DND-41 (cell line): ENCODE measurements at regions not wholly inside any gene's neighbourhood (a gene's known extent, or its start where the extent isn't known, plus 50 kb on each side); places are given as distances from the start of the nearest gene placed in this dataset.

Source experiments
- ATAC-seq: fragments of 200-7000 bp; cut with Tn5 transposase; 3 replicates; pipeline ENCODE4 v1.9.1; 2021; ENCODE audit warnings: low read depth; ENCODE audit not compliant: insufficient read depth
- DNase-seq: peaks from one replicate; pipeline ENCODE4 v3.0.0-alpha.2; 2020
- H2AFZ ChIP-seq: 2 replicates; pipeline ENCODE4 v1.6.0; 2012; ENCODE audit warnings: low read depth, low read length
- H3K27ac ChIP-seq: 2 replicates; pipeline ENCODE4 v1.5.1; 2012; ENCODE audit warnings: low read length, inconsistent platforms
- H3K27me3 ChIP-seq: fragments of 200-600 bp; sonication (generic); 2 replicates; pipeline ENCODE4 v1.6.0; 2012; ENCODE audit warnings: low read length, mild to moderate bottlenecking, inconsistent platforms; ENCODE audit not compliant: insufficient read depth, poor library complexity
- H3K36me3 ChIP-seq: 2 replicates; pipeline ENCODE4 v1.5.1; 2012; ENCODE audit warnings: low read length, inconsistent platforms; ENCODE audit not compliant: insufficient read depth
- H3K4me1 ChIP-seq: 2 replicates; pipeline ENCODE4 v1.5.1; 2012; ENCODE audit warnings: mild to moderate bottlenecking, low read length; ENCODE audit not compliant: insufficient read depth
- H3K4me2 ChIP-seq: 2 replicates; pipeline ENCODE4 v1.6.0; 2012; ENCODE audit warnings: mild to moderate bottlenecking, moderate library complexity, low read length, inconsistent platforms; ENCODE audit not compliant: insufficient read depth
- H3K4me3 ChIP-seq, 2 experiments: fragments of 200-600 bp in 1 of 2; shearing (Covaris generic) in 1 of 2; 2 replicates each; pipeline ENCODE4 v1.5.1; 2012 to 2016; ENCODE audit warnings: inconsistent platforms in 2 of 2, low read length in 2 of 2, mild to moderate bottlenecking in 2 of 2, low read depth in 1 of 2, moderate library complexity in 1 of 2
- H3K79me2 ChIP-seq: 2 replicates; pipeline ENCODE4 v1.6.0; 2012; ENCODE audit warnings: low read length, inconsistent platforms; ENCODE audit not compliant: insufficient read depth
- H3K9ac ChIP-seq: 2 replicates; pipeline ENCODE4 v1.6.0; 2012; ENCODE audit warnings: low read depth, mild to moderate bottlenecking, inconsistent platforms, low read length, moderate library complexity
- H3K9me3 ChIP-seq: 2 replicates; pipeline ENCODE4 v1.5.1; 2012; ENCODE audit warnings: low read length, moderate library complexity, mild to moderate bottlenecking, inconsistent platforms; ENCODE audit not compliant: insufficient read depth, severe bottlenecking
- H4K20me1 ChIP-seq: 2 replicates; pipeline ENCODE4 v1.6.0; 2012; ENCODE audit warnings: low read length; ENCODE audit not compliant: insufficient read depth
- CTCF ChIP-seq: IDR thresholded peaks from 2 replicates; pipeline ENCODE4 v1.5.1; 2012; ENCODE audit warnings: borderline replicate concordance, low read length, moderate library complexity, mild to moderate bottlenecking; ENCODE audit not compliant: poor library complexity, severe bottlenecking; ENCODE audit errors: extremely low read depth
- EZH2 ChIP-seq: IDR thresholded peaks from 3 replicates; pipeline ENCODE4 v1.6.1; 2012; ENCODE audit warnings: borderline replicate concordance, low read depth, mild to moderate bottlenecking, moderate library complexity, low read length, inconsistent platforms; ENCODE audit not compliant: severe bottlenecking

- H3K9ac ChIP-seq = no peak overlapping the region
- H2AFZ ChIP-seq = no peak overlapping the region
- no peak overlapping the region for H3K4me3 ChIP-seq
- H3K79me2 ChIP-seq = no peaks in the 10 kb centered on the region
- TF ChIP-seq CTCF = no peak
- TF ChIP-seq EZH2 = no peak
- H3K27me3 ChIP-seq = no peaks in the 10 kb centered on the region
- H3K36me3 ChIP-seq = no peaks in the 10 kb centered on the region
- DNase-seq (no peak), ATAC-seq (no peak)
- H4K20me1 ChIP-seq = no peaks in the 10 kb centered on the region
- no peak overlapping the region for H3K27ac ChIP-seq
- H3K4me2 ChIP-seq = no peak overlapping the region
- no peaks in the 10 kb centered on the region for H3K4me1 ChIP-seq
- H3K9me3 ChIP-seq = no peaks in the 10 kb centered on the region
These were observed 756.1 kb upstream of the MIR17HG start for GRCh38 chr13:90591260-90591926.

- Histone ChIP-seq H3K9ac (no peak overlapping the region), H3K4me1 (no peaks in the 10 kb centered on the region), H2AFZ (no peak overlapping the region), H3K9me3 (no peaks in the 10 kb centered on the region), H3K79me2 (no peaks in the 10 kb centered on the region), H3K36me3 (no peaks in the 10 kb centered on the region), H4K20me1 (no peaks in the 10 kb centered on the region), H3K27me3 (no peaks in the 10 kb centered on the region), H3K4me2 (no peak overlapping the region), H3K4me3 (no peak overlapping the region), H3K27ac (no peak overlapping the region)
- TF ChIP-seq EZH2 (no peak), CTCF (no peak)
- DNase-seq (no peak), ATAC-seq (no peak)
These were observed 755.6 kb upstream of the MIR17HG start for GRCh38 chr13:90591927-90592268.

- Histone ChIP-seq H2AFZ (no peak overlapping the region), H3K9ac (no peak overlapping the region), H3K9me3 (no peaks in the 10 kb centered on the region), H3K4me3 (no peak overlapping the region), H3K27ac (no peak overlapping the region), H3K4me1 (no peaks in the 10 kb centered on the region), H3K4me2 (no peak overlapping the region), H3K36me3 (no peaks in the 10 kb centered on the region), H4K20me1 (no peaks in the 10 kb centered on the region), H3K27me3 (no peaks in the 10 kb centered on the region), H3K79me2 (no peaks in the 10 kb centered on the region)
- no peak for ATAC-seq
- TF ChIP-seq EZH2 = no peak
- TF ChIP-seq CTCF = no peak
- no peak for DNase-seq
These were observed 754.5 kb upstream of the MIR17HG start for GRCh38 chr13:90592943-90593342.
